ENCODE measurements at regions not wholly inside any gene's neighbourhood (a gene's known extent, or its start where the extent isn't known, plus 50 kb on each side); places are given as distances from the start of the nearest gene placed in this dataset.

- TF ChIP-seq JUND (IDR thresholded peaks at IDR 0.05) = no peak
- TF ChIP-seq, protein P1, sequence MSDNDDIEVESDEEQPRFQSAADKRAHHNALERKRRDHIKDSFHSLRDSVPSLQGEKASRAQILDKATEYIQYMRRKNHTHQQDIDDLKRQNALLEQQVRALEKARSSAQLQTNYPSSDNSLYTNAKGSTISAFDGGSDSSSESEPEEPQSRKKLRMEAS (IDR thresholded peaks at IDR 0.05; ENCODE audit: low read depth) = no peak
- no peak for TF ChIP-seq YY1 (IDR thresholded peaks at IDR 0.05; ENCODE audit: low read depth)
- TF ChIP-seq POLR2AphosphoS5 (IDR thresholded peaks at IDR 0.05; ENCODE audit: low read depth, low read length) = no peak
- TF ChIP-seq IRF3 (IDR thresholded peaks at IDR 0.05; ENCODE audit: low read depth, low read length) = no peak
- TF ChIP-seq FOXM1 (IDR thresholded peaks at IDR 0.05; ENCODE audit: low read depth) = no peak
- TF ChIP-seq FOXJ3 (CRISPR knock-in tag; IDR thresholded peaks at IDR 0.05) = no peak
- TF ChIP-seq MEF2A (IDR thresholded peaks at IDR 0.05; ENCODE audit: borderline replicate concordance, low read depth) = no peak
- no peak for TF ChIP-seq MXI1 (IDR thresholded peaks at IDR 0.05; ENCODE audit: low read depth, low read length)
- no peak overlapping the region for H3K27ac ChIP-seq (ENCODE audit: low read depth in 2 of 2, low read length in 1 of 2)
- H2AFZ ChIP-seq (ENCODE audit: low read depth) = no peak overlapping the region
- no peaks in the 10 kb centered on the region for H3K36me3 ChIP-seq (replicated peaks in 1 of 2; ENCODE audit: control insufficient read depth in 1 of 2, insufficient read depth in 2 of 2, low read length in 1 of 2)
- ChIA-PET CTCF (no interaction called here), POLR2A (no interaction called here)
- no peak for DNase-seq
- no peak overlapping the region for H3K9ac ChIP-seq
- no peaks in the 10 kb centered on the region for H3K9me3 ChIP-seq
- no peaks in the 10 kb centered on the region for H4K20me1 ChIP-seq (ENCODE audit: insufficient read depth)
- WGBS (ENCODE audit: low lambda C conversion rate) = 64% methylated on average over 1 of the region's 1 CpG
- no peak overlapping the region for H3K4me2 ChIP-seq
- H3K4me1 ChIP-seq (ENCODE audit: control insufficient read depth in 1 of 2, insufficient read depth in 2 of 2, low read depth in 1 of 2, low read length in 1 of 2) = no peaks in the 10 kb centered on the region
- H3K9me2 ChIP-seq = no peaks in the 10 kb centered on the region
- H3K27me3 ChIP-seq (ENCODE audit: insufficient read depth) = no peaks in the 10 kb centered on the region
- H3K79me2 ChIP-seq (ENCODE audit: insufficient read depth) = no peaks in the 10 kb centered on the region
- no peaks in the 10 kb centered on the region for H3F3A ChIP-seq (replicated peaks; ENCODE audit: insufficient read depth)
- H3K4me3 ChIP-seq (ENCODE audit: low read depth in 2 of 2, low read length in 1 of 2) = no peak overlapping the region
Observed at GRCh38 chr18:45334191-45334590, 281.1 kb upstream of the SLC14A2 start.

DNA sequence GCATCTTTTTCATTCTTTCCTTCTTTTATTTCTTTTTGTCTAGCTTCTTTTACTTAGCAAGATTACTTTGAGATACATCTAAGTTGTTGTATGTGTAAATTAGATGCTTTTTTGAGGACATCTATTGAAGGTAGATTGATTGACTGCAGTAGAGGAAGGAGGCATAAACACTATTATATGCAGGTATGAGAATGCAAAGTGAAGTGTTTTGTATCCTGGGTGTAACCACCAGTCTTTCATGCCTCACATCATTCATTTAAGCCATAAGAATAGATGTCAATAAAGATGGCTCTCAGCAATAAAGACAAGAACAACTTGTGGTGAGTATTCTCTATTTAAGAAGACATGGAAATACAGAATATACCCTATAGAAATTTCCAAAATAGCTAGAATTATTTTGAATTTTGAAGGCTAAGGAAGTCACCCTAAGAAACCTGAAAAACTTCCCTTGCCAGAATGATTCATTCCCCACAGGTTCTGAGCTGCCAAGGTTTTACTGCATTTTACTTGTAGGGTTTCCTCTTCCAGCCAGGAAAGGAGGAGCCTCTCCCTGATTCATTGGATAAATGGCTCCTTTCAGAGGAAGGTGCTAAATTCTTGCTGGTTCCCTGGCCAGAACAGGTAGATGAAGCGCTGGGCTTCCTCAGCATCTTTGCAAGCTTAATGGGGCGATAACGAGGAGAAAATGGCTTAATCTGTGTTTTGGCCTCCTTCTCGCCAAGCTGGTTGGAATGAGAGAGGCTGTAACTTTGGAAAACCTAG lies 279.8 kb upstream of the SLC14A2 start:
- no peaks in the 10 kb centered on the region for H4K20me1 ChIP-seq (ENCODE audit: insufficient read depth)
- no peaks in the 10 kb centered on the region for H3K9me3 ChIP-seq
- H3K36me3 ChIP-seq (replicated peaks in 1 of 2; ENCODE audit: control insufficient read depth in 1 of 2, insufficient read depth in 2 of 2, low read length in 1 of 2) = no peaks in the 10 kb centered on the region
- H3K9ac ChIP-seq = no peak overlapping the region
- TF ChIP-seq NRF1 (IDR thresholded peaks at IDR 0.05; ENCODE audit: low read depth, low read length) = no peak
- no peak for TF ChIP-seq YY1 (IDR thresholded peaks at IDR 0.05; ENCODE audit: low read depth)
- no peak for TF ChIP-seq TEAD4 (IDR thresholded peaks at IDR 0.05; ENCODE audit: borderline replicate concordance, insufficient read depth)
- TF ChIP-seq FOXM1 (IDR thresholded peaks at IDR 0.05; ENCODE audit: low read depth) = no peak
- no peak for TF ChIP-seq TAF1 (IDR thresholded peaks at IDR 0.05; ENCODE audit: borderline replicate concordance, low read depth, low read length)
- no peak for TF ChIP-seq GABPA (IDR thresholded peaks at IDR 0.05; ENCODE audit: low read depth)
- TF ChIP-seq REST (IDR thresholded peaks at IDR 0.05; ENCODE audit: low read depth, low read length) = no peak
- ChIA-PET CTCF (interaction anchor here (1.0 to 1.4 kb wide), 2 partner anchors 12 to 23 kb away, joined by 3 read pairs; no protein-coding TSS in a partner anchor), POLR2A (no interaction called here)
- 62% methylated on average over 4 of the region's 4 CpGs for WGBS (ENCODE audit: low lambda C conversion rate)
- H3K9me2 ChIP-seq = no peaks in the 10 kb centered on the region
- no peaks in the 10 kb centered on the region for H3K4me1 ChIP-seq (ENCODE audit: control insufficient read depth in 1 of 2, insufficient read depth in 2 of 2, low read depth in 1 of 2, low read length in 1 of 2)
- H3K27me3 ChIP-seq (ENCODE audit: insufficient read depth) = no peaks in the 10 kb centered on the region
- no peak for DNase-seq
- no peak overlapping the region for H3K4me3 ChIP-seq (ENCODE audit: low read depth in 2 of 2, low read length in 1 of 2)
- H2AFZ ChIP-seq (ENCODE audit: low read depth) = no peak overlapping the region
- H3K4me2 ChIP-seq = no peak overlapping the region
- no peaks in the 10 kb centered on the region for H3K79me2 ChIP-seq (ENCODE audit: insufficient read depth)
- H3K27ac ChIP-seq (ENCODE audit: low read depth in 2 of 2, low read length in 1 of 2) = no peak overlapping the region
- H3F3A ChIP-seq (replicated peaks; ENCODE audit: insufficient read depth) = no peaks in the 10 kb centered on the region

Data from SK-N-SH (cell line).